Urothelium cell line (cell line): ENCODE measurements at regions not wholly inside any gene's neighbourhood (a gene's known extent, or its start where the extent isn't known, plus 50 kb on each side); places are given as distances from the start of the nearest gene placed in this dataset.

Experiments used
- DNase-seq: peaks from one replicate; pipeline ENCODE4 v3.0.0; 2011; ENCODE audit warnings: low spot score, mixed read lengths
- FAIRE-seq: peaks from 2 replicates; lab custom pipeline; 2011; peaks lifted over from hg19 to GRCh38; lab: Jason Lieb, UNC

DNA sequence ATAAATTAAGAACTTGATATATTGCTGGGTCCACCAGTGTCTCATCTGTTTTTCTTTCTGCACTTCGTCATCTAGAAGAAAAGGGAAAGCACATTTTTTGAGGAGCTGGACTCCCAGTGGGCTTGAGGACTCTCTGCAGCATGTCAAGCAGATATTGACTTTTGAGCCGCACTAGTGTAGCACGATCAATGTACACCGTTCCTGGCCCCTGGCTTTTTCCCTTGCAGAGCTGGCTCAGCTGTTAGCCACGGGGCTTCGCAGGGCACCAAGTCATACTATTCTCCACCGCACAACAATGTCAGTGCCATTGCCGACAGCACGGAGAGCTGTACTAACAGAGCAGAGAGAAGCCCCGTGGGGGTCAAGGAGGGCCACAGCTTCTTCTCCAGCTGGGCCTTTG lies 235.4 kb upstream of the HABP2 start:
- DNase-seq (no peak), FAIRE-seq (no peak)

DNA sequence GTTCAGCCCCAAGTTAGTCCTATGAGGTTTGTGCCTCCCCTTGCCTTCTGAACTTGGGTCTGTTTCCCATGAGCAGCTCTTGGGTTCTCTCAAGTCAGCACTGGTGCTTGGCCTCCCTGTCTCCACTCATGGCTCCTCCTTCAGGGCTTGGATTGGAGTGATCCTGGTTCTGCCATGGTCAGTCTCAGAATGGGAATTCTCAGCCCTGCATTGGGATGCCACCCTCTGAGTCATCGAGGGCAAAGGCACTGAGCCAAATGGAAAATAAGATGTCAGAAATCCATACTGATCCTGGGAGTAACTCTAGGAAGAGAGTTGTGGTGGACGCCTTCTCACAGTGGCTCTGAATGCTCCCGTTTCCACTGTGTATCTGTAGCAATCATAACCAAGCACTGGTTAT lies 233.4 kb upstream of the HABP2 start:
- DNase-seq (peak; percentile 20), FAIRE-seq (no peak)

DNA sequence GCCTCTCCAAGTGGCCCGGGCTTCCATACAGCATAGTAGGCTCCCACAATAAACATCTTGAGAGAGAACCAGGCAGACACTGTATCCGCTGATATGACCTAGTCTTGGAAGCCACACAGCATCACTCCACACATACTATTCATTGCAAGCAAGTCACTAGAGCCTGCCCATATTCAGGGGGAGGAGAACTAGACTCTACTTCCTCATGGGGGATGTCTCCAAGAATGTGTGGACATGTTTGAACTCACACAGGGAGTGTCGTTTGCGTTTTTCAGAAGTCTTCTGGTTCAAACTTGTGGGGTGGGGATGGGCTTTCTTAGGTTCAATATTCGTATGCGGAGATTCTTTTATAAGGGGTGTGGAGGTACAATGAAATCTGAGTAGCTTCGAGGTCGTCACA lies 232.6 kb upstream of the HABP2 start:
- no peak for DNase-seq

DNA sequence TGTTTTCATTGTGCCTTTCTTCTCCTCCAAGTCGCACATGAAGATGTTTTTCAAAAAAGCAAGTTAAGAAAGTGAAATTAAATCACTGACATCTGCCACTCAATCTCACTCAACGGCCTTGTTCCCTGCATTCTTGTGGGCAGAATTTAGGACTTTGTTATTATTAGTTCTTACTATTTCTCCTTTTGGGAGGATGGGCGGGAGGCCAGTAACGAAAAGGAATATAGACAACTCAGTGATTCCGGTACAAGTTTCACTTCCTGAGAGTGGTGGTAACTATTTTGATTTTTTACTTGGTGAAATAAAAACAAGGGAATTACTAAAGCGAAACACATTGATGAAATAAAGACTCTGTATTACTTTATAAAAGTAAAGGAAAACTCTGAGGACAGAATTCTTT lies 231.9 kb upstream of the HABP2 start:
- no peak for FAIRE-seq
- DNase-seq: no peak

More for the DNA sequence above, 232.6 kb upstream of the HABP2 start:
- FAIRE-seq: no peak

DNA sequence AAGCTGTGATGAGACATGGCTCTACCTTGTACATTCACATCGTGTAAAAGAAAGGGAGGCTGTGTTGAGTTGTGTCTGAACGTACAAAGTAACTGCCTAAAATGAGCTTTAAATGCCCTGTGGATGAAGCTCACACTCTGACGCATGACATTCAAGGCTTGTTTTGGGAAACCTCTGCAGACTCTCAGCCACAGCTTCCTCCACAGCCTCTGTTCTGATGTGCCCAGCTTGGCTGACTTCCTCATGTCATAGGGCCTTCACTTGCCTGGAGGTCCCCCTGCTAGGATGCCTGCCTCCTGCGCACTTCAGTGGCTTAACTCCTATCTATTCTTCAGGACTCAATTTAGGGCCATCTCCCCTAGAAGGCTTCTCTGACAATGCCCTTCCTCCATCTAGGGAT lies 230.0 kb upstream of the HABP2 start:
- DNase-seq (no peak), FAIRE-seq (no peak)

DNA sequence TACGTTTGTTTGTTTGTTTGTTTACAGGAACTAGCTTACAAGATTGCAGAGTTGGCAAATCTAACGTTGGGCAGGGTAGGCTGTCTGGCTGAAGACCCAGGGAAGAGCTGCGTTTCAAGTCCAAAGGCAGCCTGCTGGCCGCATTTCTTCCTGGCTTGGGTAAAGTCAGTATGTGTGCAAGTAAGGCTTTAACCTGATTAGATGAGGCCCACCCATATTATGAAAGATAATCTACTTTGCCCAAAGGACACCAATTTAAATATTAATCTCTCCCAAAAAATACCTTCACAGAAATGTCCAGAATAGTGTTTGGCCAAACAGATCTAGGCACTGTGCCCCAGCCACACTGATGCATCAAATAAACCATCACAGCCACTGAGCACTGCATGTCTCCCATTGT lies 228.9 kb upstream of the HABP2 start:
- FAIRE-seq (no peak), DNase-seq (no peak)

DNA sequence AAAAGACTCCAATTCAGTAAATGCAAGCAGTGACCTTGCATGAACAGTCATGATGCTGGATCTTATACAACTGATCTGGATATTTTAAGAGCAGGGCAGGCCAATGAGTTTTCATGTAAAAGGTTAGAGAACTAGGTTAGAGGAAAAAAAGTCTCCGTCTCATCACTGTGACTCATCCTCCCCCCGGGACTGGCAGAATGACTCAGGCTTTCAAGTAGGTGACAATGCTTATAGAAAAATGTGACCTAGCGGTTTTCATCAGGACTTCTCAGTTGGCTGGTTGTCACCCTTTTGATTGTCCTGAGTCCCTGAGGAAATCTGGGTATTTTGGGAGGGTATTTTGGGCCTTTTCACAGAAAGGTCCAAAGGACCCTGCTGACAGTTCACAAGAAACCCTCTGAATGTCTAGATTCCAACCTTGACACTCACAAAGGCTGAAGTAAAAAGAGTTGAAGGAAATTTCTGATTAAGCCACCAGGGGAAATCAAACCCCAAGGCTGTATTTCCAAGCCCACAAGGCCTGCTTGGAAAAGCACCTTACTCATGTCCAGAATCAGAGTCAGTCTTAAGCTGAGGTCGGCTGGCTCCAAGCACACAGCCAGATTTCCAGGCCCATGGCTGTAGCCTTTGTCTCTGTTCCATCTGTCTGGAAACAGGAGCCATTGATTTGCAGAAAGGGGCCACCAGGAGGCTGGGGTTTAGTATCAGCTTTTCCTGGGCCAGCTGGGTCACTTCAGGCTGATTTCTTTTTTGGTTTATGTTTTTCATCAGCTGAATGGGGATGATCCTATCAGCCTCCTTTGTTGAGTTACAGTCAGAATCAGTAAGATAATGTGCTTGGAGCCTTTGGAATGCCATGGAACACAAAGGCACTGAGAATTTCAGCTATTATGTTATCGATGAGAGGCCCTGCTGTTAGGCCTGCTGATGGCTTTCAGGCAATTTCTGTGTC lies 226.4 kb upstream of the HABP2 start:
- DNase-seq (peak; percentile 84), FAIRE-seq (no peak)

DNA sequence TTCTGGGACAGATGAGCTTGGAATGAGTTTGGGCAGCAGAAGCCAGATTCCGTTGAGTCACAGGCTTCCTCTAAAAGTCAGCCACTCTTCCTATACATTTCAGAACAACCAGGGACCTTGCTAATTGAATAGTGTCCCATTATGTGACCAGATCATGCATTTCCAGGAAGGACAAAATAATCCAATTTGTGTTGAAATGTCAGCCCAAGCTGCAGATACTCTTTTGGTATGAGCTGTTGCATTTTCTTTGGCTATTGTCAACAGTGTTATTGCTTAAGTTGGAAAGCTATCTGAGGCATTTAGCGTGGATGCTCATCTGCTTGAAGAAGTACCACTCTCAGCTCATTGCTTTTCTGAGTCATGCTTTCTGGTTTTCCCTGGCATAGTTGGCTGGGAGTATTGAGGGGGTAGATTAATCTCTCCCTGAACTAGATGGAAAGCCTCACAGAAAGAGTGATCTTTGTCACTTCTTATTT lies 223.7 kb upstream of the HABP2 start:
- peak; percentile 16 for DNase-seq
- FAIRE-seq: peak; percentile 76

DNA sequence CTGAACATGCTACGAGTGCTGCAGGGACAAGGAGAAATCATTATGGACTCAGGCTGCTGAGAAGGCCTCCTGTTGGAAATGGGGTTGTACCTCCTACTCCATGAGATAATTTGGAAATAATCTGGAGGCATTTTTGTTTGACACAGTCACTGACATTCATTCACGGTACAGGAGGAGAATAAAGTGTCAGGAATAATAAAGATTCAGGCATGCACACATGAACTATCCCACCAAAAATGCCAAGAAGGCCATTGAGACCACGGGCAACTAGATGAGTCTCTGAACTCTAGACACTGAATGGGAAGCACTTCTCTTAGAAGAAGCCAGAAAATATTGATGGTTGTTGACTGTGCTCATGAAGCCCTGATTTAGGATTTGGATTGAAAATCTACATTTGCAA lies 220.9 kb upstream of the HABP2 start:
- no peak for DNase-seq
- FAIRE-seq: no peak

DNA sequence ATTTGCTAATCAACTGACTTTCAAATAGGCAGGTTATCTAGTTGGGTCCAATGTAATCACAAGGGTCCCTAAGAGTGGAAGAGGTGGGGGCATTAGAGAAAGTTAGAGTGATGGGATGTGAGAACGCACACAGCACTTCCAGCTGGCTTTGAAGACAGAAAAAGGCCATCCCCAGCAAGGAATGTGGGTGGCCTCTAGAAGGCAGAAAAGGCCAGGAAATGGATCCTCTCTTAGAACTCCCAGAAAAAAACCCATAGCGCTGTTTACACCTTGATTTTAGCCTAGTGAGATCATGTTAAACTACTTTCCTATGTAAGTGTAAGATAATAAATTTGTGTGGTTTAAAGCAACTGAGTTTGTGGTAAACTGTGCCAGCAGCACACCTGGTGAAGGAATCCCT lies 219.5 kb upstream of the HABP2 start:
- FAIRE-seq: no peak
- no peak for DNase-seq

DNA sequence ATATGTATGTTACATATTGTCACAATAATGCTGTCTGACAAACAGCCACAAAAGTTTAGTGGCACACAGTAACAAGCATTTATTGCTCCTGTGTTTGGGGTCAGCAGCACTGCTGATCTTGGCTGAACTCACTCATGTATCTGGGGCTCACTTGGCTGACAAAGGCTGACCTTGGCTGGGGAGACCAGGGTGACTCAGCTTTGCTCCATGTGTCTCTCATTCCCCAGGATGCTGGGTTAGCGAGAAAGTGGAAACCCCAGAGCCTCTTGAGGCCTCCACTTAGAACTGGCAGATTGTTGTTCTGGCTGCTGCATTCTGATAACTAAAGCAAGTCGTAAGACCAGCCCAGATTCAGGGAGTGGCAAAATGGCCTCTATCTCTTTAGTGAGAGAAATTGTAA lies 217.3 kb upstream of the HABP2 start:
- DNase-seq (no peak), FAIRE-seq (no peak)

DNA sequence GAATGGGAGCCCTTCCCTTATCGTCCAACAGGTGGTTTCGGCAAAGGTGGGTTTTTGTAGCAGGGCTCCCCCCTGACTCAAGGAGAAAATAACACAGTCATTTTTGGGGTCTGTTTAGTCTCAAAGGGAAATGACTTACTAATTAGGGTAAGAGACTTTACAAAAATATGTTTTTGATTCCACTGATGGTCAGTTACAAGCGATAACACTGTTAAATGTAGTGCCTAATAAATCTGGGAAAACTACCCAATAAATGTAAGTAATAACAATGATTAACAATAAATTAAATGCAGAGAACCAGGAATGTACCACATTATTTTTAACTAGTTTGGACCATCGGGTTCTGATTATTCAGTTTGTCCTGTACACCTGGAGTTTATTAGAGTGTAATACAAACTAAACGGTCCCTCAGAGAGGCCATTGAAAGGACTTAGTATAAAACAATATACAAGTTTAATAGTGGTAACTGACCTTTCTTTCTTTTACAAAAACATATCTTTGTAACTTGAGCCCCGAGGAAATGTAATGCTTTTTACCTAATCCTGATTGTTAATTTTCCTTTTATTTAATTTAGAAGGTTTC lies 216.2 kb upstream of the HABP2 start:
- FAIRE-seq (no peak), DNase-seq (no peak)

DNA sequence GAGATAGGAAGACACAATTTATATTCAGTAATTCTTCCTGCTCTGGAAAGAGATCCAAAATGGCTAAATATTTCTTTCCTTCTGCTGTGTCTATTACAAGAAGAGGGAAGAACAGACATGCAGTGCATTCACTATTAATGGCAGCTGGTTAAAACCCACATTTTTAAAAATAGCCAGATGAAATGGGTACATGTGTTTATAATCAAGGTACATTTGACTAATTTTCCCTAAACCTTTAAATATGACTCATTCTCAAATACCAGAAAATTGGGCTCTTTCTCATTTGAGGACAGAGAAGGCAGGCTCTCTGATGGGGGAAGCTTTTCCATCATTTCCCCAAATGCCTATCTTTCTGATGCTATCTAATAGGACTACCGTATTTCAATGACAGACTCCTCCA lies 215.7 kb upstream of the HABP2 start:
- DNase-seq (no peak), FAIRE-seq (no peak)

DNA sequence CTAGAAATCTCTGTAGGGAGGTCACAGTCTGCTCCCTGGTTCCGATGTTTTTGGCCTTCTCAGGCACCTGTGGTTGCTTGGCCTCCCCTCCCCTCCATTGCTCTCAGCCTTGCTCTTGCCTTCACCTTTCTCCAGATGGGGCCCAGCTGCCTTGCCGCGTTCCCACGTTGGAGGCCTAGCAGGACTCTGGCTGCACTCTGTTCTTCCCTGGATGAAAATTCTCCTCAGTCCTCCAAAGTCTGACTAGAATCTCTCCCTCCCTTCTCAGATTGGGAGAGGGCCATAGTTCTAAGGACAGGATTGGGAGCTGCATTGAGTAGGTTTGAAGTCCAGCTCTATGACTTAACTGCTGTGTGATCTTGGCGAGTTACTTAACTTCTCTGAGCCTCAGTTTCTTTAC lies 213.7 kb upstream of the HABP2 start:
- no peak for FAIRE-seq

DNA sequence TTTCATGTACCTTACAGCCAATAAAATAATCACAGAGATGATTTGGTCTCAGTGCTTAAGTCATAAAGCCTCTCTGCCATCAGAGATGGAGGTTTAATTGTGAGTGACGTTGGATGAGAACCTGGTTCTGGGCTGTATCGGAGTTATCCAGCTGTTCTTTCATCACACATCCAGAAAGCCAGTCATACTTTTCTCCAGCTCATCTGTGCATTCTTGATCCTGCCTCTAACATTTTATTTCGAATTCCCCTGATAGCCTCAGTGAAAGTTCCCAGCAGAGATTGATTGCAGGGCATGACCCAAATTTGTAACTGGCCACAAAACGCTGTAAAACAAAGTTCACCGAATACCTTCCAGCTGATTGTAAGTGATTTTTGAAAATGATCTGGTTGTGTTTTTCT lies 212.6 kb upstream of the HABP2 start:
- DNase-seq: no peak
- FAIRE-seq: no peak

More for the DNA sequence above, 213.7 kb upstream of the HABP2 start:
- DNase-seq: no peak

DNA sequence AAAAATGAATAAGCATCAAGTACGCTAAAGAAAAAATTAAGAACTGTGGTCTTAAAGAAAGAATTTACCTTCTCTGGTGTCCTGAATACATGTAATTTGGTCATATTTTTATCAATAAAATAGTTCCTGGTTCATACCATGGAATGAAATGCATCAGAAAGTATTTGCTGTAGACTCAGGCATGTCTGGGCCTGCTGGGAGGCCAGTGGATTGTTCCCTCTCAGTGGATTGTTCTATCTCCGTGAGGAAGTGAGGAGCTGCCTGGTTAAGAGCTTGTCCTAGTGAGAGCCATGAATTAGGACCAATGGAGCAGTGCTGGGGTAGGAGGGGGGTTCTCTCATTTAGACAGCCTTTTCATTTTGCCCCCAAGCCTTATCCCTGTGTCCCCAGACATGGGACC lies 211.7 kb upstream of the HABP2 start:
- FAIRE-seq (no peak), DNase-seq (no peak)

DNA sequence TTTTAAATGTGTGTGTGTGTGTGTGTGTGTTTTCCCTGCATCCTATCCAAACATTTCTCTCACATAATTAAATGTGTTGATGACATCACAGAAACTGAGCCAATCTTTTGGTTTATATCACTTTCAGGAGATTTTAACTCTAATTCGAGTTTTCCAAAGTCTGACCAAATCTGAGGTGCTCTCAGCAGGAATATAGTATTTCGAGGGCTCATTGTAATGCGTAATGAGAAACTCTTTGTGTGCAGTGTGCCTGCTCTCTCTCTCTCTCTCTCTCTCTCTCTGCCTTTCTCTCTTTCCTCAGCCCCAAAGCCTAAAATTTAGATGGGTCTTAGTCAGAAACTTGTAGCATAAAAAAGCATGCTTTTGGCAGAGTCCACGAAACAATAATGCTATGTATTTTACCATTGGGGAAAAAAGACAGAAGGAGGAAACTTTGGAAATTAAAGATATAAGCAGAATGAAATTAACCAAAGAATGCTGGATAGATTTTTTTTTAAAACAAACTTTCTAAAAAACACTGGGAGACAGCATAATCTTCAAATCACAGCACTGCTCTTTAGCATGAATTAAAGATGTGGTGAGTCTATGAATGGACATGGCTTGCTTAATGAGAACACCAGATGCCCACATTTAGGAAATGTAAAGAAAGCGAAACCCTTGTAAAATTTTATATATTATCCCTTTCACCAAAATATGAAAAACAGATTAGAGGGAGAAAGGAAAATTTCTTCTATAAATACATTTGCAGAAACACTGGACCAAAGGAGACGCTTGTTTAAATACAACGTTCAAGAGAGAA lies 206.8 kb upstream of the HABP2 start:
- DNase-seq (no peak), FAIRE-seq (peak; percentile 32)

DNA sequence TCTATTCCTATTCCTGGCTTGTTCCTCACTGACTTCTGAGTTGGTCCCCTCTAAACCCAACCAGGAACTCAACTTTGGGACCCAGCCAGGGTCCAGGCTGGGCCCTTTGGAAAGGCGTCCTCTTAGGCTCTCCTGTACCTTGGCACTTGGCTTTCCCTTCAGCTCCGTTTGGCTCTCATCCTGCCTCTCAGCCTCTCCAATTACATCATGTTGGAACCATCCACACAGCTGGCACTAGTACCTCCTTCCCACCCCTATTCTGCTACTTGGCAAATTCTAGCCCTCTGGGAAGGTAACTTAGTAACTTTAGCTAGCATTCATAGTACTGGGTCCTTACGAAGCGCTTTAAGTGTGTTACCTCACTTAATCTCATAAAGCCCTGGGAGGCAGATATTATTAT lies 205.3 kb upstream of the HABP2 start:
- DNase-seq (no peak), FAIRE-seq (no peak)

DNA sequence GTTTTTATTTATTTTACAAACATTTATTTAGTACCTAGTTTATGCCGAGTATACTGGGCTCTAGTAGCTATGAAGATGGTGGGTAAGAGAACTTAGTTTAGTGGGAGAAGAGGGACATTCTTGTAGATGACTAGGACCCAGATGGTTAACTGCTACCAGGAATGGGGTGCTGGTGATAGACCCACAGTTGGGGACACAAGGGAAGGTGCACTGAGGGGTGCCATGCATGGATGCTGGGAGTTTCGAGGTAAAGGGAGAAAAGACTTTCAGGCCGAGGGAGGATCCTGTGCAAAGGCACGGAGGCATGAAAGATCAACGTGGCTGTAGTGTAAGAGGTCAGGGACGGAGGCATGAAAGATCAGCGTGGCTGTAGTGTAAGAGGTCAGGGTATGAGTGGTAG lies 204.2 kb upstream of the HABP2 start:
- FAIRE-seq: no peak
- DNase-seq: no peak

DNA sequence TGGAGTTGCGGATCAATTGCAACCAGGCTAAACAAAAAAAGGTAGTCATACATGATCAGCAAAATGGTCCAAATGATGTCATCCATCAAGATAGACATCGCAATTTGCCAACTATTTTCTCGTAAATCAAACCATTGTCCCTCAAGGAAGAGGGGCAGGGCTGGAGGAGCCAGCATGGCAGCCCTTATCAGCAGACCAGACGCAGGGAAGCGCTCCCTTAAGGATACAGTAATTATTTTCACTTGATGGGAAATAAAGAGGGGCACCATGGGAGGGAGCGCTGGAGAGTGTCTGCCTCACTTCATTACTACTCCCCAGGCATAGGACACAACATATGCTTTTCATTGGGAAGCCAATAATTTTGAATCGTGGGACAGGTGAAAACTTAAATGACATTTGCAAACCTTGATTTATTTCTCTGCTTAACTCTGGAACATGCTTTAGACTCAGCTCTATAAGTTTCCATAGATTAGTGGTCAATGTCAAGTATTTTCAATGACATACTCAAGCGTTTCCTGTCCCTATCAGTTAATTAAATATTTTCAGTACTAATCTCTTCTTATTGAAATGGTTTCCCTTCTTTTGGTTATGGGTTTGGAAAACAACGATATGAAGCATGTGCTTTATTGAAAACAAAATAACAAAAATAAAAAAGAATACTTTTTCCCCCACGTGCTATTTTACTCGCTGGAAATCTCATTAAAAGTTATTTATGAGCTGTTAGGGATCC lies 202.4 kb upstream of the HABP2 start:
- DNase-seq (no peak), FAIRE-seq (no peak)

DNA sequence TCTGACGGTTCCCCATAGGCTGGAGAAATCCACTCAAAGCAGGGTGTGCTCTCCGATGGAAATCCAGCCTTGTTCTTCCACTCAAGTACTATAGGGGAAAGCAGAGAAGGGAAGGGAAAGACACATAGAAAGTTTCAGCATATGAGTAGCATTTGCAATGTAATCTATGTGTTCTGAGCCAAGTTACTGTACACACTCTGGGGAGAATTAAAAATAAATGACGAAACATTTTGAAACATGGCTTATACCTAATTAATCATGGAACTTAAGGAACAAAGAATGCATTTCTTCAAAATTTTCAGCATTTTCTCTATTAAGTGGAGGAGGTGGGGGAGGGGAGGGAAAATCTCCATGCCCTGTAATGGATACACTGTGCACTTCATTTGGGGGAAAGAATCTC lies 198.1 kb upstream of the HABP2 start:
- DNase-seq: no peak
- FAIRE-seq: no peak
